HK-2 (cell line): ENCODE measurements at regions not wholly inside any gene's neighbourhood (a gene's known extent, or its start where the extent isn't known, plus 50 kb on each side); places are given as distances from the start of the nearest gene placed in this dataset.
"Not testable (repeated sequence)": the region's sequence is repeated elsewhere in the genome, so short reads cannot be mapped to it uniquely, and the experiment has no call there.

Experiments
- DNase-seq: peaks from one replicate; pipeline ENCODE4 v3.0.0-alpha.2; 2018; ENCODE audit not compliant: unreplicated experiment

- DNase-seq, result no peak
Observed at GRCh38 chr3:107142171-107142570, 235.1 kb upstream of the CCDC54 start.

- no peak for DNase-seq
Observed at GRCh38 chr3:107142786-107143575, 234.3 kb upstream of the CCDC54 start.

GRCh38 chr3:107150675-107151074, 226.6 kb upstream of the CCDC54 start:
- no peak for DNase-seq

GRCh38 chr3:107153981-107154380, 223.3 kb upstream of the CCDC54 start:
- no peak for DNase-seq

- DNase-seq, result no peak
Observed at GRCh38 chr3:107172411-107172810, 204.8 kb upstream of the CCDC54 start.

GRCh38 chr3:107184375-107184774, 192.9 kb upstream of the CCDC54 start:
- no peak for DNase-seq

- DNase-seq, result no peak
Observed at GRCh38 chr3:107188262-107188661, 189.0 kb upstream of the CCDC54 start.

- no peak for DNase-seq
Observed at GRCh38 chr3:107189158-107189791, 188.0 kb upstream of the CCDC54 start.

GRCh38 chr3:107193116-107193515, 184.1 kb upstream of the CCDC54 start:
- no peak for DNase-seq

GRCh38 chr3:107198581-107199181, 178.6 kb upstream of the CCDC54 start:
- no peak for DNase-seq

GRCh38 chr3:107201146-107201545, 176.1 kb upstream of the CCDC54 start:
- no peak for DNase-seq

- not testable (repeated sequence) for DNase-seq
Observed at GRCh38 chr3:107202885-107203284, 174.4 kb upstream of the CCDC54 start.

- DNase-seq, result no peak
Observed at GRCh38 chr3:107204121-107204520, 173.1 kb upstream of the CCDC54 start.

GRCh38 chr3:107205358-107205757, 171.9 kb upstream of the CCDC54 start:
- DNase-seq, result no peak

- no peak for DNase-seq
Observed at GRCh38 chr3:107206141-107206540, 171.1 kb upstream of the CCDC54 start.

- no peak for DNase-seq
Observed at GRCh38 chr3:107206945-107207344, 170.3 kb upstream of the CCDC54 start.

GRCh38 chr3:107208100-107208499, 169.1 kb upstream of the CCDC54 start:
- no peak for DNase-seq

- DNase-seq, result no peak
Observed at GRCh38 chr3:107208796-107209195, 168.4 kb upstream of the CCDC54 start.

- no peak for DNase-seq
Observed at GRCh38 chr3:107209302-107209990, 167.8 kb upstream of the CCDC54 start.

- DNase-seq, result no peak
Observed at GRCh38 chr3:107211608-107212007, 165.6 kb upstream of the CCDC54 start.

GRCh38 chr3:107212618-107213017, 164.6 kb upstream of the CCDC54 start:
- DNase-seq, result no peak

- DNase-seq, result no peak
Observed at GRCh38 chr3:107213044-107213669, 164.1 kb upstream of the CCDC54 start.
